CD4-positive, alpha-beta T cell treated with Interferon gamma for 1 hour (primary cell): ENCODE measurements at regions not wholly inside any gene's neighbourhood (a gene's known extent, or its start where the extent isn't known, plus 50 kb on each side); places are given as distances from the start of the nearest gene placed in this dataset.
A peak's percentile ranks its signal among the peaks of the same experiment; 100 is the strongest.

Source experiments
- DNase-seq: peaks from one replicate; pipeline ENCODE4 v3.0.0-alpha.2; 2020

DNA sequence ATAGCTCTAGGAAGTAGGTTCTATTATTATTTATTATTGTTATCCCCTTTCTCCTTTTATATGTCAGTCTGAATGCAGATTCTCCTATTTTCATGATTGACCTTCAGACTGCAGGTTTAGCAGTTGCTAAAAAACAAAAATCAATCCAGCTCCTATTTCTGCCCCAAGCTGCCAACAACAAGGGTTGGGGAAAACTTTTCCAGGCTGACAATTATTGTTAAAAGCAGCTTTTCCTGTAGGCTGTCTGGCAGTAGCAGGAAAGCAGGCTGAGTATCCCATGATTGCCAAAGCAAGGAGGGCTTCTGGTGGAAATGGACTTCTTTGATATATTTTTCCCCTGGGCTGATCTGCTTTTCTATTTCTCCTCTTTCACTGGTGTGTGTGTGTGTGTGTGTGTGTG lies 78.0 kb upstream of the CTLA4 start:
- DNase-seq, result no peak

DNA sequence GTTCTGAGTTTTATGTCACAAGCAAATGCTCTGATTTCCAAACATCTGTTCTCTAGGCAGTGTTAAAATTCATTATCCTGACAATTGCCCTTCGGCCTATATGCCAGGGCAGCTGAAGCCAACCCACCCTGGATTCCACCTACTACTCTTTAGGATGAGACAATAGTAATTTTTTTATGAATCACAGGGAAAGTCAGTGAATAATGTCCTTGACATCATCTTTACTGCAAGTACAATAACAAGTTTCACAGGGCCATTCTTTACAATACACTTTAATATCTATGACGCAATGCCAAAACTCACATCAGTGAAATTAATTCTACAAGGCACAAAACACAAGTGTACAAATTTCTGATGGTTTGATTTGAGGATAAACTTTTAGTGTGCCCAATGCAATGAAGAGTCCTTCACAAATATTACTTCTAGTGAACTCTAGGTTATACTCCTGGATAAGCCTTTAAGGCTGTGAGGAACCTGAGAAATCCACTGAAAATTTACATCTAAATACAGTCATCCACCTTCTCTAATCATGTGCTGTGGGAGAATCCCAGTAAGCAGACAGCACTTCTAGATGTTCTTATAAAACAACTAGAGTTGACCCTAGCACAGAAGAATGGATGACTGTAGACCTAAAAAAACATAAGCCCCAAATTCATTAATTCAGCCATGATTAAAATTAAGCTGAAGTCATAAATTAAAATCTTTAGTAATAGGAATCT lies 77.3 kb upstream of the CTLA4 start:
- no peak for DNase-seq

DNA sequence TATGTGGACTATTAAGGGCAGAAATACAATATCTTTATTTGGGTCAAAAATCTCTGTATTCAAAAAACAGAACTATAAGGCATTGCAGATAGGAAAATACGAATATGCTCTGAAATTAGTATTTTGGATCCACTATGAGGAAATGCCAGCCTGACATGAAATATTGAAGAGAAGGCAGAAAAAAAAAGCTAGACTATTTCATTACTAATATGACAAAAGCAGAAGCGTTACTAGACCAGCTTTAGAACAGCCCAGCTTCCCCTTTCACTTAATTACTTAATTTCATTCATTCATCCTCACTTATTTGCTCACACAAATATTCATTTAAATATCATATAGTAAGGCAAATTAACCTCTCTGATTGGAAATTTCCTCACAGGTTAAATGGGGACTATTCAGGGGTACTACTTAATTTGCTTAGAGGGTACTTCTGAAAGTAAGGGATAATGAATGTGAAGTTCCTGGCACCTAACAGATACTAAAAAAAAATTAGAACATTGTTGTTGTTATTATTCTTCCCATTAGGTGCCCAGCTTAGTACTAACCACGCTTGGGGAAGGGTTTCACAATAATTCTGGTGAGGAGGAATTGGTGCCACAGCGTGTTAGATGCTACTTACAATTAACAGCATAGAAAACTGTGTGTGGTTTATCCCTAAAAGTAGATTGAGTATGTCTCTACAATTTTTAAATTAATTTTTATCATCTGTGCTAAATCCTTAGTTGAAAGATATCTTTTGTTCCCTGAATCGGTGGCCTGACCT lies 71.1 kb upstream of the CTLA4 start:
- DNase-seq, result no peak

DNA sequence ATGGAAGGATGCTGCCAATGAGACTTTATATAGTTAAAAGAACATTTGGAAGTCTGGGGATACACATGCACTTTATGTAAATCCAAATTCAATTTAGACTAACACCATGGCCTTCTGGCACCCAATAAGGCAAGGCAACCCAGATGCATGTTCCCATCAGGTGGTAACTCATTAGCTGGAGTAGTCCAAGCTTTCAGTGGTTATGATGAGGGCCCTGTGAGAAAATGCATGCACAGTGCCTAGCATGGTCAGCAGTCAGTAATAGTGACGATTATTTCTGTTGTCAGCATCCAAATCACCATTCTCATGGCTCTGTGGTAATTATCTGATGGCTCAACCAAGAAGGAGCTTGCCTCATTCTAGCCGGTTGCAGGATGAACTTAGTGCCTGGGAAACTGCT lies 70.3 kb upstream of the CTLA4 start:
- no peak for DNase-seq

DNA sequence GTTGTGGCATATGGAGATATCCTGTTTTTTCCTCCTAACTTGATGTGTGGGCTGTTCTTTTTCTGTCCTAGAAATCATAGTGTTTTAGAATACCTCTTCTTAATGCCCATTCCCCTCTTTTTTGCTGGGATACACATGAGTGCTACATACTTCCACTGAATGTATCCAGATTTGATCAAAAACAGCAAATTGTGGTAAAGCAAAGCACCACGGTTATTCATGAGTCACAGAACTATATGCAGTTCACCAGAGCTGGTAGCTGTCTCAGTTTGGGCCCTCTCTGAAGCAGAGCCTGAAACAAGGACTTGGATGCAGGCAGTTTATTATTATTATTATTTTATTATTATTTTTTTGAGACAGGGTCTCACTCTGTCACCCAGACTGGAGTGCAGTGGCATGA lies 69.9 kb upstream of the CTLA4 start:
- no peak for DNase-seq

DNA sequence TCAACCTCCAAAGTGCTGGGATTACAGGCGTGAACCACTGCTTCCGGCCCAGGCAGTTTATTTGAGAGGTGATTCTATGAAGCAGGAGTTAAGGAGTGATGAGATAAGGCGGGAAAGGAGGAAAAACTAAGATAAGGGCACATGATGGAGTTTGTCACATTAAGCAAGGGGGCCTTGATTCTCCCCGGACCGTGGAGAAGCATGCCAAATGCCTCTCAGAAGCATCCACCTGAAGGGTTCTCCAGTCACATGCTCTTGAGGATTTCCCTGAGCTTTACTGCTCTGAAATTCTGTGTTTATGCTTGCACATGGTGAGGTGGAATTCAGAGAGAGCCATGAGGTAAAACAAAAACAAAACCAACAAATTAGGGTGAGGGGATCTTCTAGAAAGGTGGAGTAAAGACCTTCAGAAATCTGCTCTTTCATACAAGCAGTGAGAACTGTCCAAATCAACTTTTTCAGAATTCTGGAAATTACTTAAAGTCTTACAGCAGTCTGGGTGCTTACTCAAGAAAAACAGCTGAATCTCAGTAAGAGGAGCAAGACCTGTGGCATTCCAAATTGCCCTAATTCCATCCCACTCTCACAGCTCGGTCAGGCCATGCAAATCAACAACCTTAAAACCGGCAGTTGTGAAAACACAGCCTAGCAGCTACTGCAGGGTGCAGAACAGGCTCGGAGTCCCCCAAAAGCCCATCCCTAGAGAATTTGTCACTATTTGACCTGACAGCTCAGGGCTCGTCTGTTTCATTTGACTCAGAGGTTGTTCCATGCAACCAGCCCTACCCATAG lies 69.1 kb upstream of the CTLA4 start:
- no peak for DNase-seq

DNA sequence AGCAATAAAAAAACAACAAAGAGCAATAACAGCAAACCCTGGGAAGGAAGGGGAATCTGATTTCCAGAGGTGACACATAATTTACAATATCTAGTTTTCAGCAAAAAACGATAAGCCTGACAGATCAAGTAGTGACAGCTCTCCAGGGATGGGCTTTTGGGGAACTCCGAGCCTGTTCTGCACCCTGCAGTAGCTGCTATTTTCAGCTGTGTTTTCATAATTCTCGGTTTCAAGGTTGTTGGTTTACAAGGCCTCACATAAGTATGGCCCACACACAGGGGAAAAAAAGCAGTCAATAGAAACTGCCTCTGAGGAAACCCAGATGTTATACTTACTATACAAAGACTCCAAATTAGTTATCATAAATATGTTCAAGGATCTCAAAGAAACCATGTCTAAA lies 67.7 kb upstream of the CTLA4 start:
- DNase-seq, result no peak

DNA sequence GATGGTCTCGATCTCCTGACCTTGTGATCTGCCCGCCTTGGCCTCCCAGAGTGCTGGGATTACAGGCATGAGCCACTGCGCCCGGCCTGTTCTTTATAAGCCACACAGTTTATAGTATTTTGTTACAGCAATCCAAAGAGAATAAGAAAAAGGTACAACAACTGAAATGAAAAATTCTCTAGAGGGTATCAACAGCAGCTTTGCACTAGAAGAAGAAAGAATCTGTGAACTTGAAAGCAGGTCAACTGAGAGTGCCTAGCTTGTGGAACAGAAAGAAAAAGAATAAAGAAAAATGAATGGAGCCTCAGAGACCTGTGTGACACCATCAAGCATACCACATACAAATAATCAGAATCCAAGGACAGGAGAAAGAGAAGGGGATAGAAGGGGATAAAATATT lies 66.8 kb upstream of the CTLA4 start:
- no peak for DNase-seq

DNA sequence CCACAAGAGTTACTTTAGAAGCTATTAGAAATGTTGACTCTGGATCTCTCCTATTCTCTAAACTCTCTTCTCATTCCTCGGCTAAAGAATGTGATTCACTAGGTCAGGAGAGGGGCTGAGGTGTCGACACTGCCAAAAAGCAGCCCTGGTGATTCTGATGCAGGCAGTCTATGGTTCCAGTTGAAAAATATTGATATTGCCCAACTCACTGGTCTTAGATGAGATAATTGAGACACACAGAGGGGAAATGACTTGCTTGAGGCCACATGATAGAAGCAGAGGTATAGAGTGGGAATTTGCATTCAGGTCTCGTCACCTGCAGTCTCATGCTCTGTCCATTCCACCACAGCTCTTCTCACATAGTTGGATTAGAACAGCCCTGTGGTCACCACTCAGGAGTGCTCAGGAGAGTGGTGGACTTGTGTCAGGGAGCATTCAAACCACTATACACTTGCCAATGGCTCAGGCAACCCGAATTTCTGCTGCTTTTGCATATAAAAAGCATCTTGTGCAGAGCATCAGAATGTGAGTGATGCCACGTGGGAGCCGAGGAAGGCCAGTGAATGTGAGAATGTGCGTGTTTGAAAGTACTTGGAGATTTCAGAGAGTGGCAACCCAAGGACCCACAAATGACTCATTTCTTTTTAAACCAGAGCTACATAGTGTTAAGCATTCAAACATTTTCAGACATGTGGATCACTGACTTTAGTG lies 65.1 kb upstream of the CTLA4 start:
- DNase-seq, result peak; percentile 7

DNA sequence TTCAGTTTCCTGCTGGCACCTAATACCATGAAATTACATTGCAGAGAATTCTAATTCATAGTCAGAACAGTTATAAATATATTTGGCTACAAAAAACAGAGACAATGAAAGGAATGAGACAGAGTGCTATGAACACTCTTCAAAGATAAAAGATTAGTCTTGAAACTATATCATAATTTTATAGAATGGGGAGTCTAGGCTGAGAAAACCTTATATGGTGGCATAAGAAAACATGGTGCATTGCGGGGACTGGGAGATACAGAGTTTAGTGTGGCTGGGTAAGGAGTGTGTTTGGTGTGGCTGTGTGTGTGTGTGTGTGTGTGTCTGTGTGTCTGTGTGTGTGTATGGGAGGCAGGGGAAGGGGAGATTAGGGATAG lies 64.5 kb upstream of the CTLA4 start:
- DNase-seq, result no peak

DNA sequence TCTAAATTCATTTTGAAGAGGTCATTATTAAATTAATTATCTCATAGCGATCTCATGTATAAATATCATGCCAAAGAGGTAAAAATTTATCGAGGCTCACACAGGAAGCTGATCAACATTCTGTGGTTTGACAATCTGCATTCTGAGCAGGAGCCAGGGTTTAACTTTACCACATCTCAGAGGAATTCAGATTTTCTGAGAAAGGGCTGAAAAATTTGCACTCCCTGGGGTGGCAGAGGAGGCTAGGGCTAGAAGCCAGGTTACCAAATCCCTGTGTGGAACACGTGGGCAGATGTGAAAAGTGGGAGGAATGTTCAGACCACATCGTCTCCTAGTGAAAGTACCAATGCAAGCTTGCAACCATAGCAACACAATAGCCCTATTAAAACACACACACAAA lies 63.5 kb upstream of the CTLA4 start:
- DNase-seq, result peak; percentile 11

DNA sequence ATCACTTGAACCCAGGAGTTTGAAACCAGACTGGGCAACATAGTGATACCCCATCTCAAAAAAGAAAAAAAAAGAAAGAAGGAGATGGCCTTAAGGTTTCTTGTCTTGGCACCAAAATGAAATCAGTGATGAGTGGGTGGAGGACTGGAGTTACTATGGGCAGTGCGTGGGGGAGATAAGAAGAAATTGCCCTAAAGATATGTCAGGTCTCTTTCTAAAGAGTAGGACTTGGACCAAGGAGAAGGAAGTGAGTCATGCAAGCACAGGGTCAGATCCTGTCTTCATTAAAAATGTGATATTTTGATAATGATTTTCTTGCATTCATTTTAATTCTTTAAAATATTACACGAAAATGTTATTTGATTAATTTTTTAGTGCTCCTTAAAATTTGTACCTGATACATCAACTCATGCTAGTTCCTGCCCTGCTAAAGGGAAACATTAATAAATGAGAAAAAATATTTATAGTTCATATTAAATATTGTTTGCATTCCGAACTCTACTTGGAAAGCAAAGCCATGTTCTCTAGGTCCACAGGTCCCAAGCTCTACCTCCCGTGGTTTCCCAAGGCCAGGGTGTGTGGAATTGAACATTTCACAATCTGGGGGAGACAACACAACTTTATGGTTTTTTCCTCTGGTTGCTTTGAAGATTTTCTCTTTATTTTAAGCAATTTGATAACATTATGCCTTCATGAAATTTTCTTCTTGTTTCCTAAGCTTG lies 62.6 kb upstream of the CTLA4 start:
- DNase-seq, result no peak

DNA sequence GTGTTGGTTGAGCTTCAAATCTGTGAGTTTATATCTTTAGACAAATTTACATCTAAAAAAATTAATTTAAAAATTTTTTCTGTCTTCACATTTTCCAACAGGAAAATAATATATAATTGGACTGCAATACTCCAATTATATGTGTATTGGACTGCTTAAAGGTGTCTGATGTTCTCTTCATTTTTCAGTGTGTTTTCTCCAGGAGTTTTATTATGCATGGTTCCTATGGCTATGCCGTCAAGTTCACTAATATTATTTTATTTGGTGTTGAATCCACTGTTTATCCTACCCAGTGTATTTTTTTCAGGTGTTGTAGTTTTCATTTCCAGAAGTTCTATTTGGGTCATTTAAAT lies 62.1 kb upstream of the CTLA4 start:
- DNase-seq, result no peak

DNA sequence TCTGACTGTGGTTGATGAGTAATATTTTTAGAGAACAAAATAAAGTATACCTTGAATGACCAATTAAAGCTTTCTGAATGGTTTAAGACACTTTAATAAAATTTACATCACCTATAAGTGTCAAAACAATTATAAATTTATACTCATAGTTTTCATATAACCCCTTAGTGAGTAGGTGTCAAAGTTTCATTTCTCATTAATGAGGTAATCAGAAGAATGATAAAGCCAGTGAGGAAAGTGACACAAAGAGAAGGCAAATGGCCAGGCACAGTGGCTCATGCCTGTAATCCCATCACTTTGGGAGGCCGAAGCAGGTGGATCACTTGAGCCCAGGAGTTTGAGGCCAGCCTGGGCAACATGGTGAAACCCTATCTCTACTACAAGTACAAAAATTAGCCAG lies 60.8 kb upstream of the CTLA4 start:
- DNase-seq, result no peak

DNA sequence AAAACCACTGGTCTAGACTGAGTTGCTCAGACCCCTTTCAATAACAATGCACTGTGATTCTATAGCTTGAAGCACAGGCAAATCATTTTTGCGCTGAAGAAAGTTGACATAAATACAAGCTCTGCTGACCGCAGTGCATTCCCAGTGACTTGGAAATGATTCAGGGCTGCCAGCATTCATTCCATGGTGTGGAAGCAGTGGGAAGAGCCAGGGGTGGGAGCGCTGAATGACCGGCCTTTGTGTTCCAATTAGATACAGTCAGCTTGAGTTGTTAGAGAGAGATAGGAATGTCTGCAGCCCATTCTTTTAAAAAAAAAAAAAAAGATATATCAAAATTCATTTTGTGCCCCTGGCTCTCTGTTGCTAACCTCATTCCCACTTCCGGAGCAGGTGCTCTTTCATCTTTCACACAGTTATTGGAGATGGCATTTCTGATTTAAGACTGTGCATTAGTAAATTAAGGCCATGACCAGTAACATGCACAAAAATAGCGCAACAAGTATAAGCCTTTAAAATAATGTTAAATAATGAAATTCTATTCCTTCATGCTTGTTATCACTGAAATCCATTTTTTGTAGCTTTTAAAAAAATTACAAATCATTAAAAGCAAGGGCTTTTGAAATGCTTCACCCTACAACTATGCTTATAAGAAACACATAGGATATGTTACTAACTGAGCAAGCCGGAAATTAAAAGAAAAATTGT lies 59.4 kb upstream of the CTLA4 start:
- no peak for DNase-seq

DNA sequence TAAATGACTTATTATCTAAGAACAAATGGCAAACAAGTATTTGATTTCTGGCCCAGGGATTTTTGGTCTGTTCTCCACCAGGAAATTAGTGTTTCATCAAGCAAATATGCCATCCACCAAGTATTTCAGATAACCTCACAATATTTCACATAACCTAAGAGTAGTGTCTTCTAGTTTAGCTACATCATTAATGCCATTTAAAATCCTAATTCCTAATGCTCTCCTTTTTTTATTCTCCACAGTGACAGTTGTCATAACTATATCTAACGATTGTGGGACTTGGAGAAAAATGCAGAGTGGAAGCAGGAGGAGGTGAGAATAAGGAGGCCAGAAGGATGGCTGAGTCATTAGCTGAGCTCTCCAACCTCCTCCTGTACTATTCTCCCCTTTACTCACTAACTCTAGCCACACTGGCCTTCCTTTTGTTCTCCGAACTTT lies 58.5 kb upstream of the CTLA4 start:
- DNase-seq, result no peak

DNA sequence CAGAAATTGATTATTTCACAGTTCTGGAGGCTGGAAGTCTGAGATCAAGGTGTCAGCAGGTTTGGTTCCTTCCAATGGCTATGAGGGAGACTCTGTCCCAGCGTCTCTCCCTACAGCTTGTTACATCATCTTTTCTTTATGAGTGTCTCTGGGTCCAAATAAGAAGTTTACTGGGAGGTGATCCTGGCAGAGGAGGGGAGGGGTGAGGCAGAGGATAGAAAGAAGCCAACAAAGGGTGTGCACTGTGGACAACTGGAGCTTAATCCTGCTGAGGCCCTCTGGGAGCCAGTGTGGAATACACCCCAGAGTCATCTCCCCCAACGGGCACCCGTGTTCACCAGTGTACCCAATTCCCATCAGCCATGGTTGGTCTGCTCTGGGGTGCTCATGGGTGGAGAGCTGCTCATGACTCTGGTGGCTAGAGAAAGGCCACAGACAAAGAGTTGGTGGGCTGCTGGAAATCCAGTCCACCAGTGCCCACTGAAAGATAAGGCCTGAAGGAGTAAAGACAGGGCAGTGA lies 57.5 kb upstream of the CTLA4 start:
- no peak for DNase-seq

DNA sequence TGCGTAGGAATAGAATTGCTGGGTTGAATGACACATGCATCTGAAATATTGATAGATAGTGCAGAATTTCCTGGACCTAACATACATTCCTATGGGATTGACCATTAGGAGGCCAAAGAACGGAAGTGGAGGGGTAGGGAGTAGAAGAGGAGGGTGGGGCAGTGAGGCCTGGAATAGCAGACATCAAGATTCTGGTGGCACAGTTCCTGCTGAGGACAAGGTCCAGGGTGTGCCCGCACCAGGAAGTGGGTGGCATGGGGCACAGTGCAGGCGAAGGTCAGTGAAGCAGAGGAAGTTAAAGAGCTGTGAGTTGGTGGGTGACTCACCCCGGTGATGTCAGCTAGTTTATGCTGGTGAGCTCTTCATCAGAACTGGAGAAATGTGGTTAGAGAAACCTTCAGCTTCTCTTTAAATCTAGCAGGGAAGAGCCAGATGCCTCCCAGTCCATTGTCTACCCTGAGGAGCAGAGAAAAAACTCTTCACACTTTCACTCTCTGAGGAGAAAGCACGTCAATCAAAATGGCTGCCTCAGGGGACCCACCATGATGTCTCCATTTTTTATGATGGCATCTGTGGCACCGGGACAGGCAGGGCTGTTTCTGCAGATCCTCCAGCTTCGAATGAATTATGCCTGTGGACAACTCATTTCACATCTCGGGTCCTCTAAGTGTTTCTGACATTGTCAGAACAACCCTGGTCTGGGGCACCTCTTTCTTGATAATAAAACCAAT lies 55.9 kb upstream of the CTLA4 start:
- peak; percentile 80 for DNase-seq

DNA sequence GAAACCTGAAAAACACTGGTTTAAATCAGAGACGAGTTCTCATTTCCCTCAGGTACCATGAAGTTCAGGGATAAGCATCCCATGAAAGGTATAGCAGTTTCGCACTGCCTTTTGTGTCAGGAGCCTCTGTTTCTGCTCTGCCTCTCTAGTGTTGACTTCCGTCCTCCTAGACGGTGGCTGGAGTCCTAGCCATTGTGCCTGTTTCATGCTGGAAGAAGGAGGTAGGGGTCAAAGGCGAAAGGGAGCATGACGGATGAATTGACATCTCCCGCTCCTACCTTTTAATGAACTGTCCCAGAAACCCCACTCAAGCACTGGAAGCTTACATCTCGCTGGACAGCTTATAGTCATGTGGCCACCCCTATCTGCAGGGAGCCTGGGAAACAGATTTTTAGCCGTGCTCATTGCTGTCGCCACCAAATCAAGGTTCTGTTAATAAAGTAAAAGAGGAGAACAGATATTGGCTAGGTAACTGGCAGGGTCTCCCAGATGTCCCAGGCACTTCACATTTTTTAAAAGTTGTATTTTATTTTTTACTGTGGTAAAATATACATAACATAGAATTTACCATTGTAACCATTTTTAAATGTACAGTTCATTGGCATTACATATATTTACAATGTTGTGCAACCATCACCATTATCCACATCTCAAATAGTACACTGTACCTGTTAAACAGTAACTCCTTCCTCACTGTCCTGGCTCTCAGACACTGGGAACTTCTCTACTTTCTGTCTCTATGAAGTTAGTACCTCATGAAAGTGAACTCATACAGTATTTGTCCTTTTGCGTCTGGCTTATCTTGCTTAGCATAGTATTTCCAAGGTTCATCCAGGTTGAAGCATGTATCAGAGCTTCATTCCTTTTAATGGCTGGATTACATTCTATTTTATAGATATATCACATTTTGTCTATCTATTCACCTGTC lies 55.0 kb upstream of the CTLA4 start:
- no peak for DNase-seq

DNA sequence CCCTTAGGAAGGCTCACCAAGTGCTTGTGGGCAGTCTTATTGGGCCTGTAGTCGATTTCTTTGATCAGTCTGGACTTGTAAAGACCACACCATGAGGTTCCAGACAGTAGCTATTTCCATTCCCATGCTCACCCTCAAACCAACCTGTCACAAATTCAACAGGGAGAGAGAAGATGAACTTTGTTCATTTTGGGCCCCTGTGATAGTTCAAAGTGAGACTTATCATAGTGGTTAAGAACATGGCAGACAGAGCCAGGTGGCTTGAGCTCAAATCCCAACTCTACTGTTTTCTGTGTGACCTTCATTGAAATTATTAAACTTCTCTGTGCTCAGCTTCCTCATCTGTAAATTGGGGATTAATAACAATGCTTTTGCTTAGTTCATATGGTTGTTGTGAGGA lies 53.9 kb upstream of the CTLA4 start:
- DNase-seq, result no peak
